Liver (tissue), 8 donors: ENCODE measurements at regions not wholly inside any gene's neighbourhood (a gene's known extent, or its start where the extent isn't known, plus 50 kb on each side); places are given as distances from the start of the nearest gene placed in this dataset.

Experiments used
- DNase-seq: peaks from one replicate; pipeline ENCODE4 v3.0.0-alpha.2; 2017; ENCODE audit warnings: low spot score
- H3K27ac ChIP-seq, 2 donors: one replicate each; pipeline ENCODE4 v1.7.0; 2013; ENCODE audit warnings: inconsistent platforms in 2 of 2, low read length in 2 of 2, control low read depth in 1 of 2, low read depth in 1 of 2, mild to moderate bottlenecking in 1 of 2
- H3K27me3 ChIP-seq, 4 donors: one replicate each; pipeline versions ENCODE4 v1.6.1 to v1.7.0; 2013; ENCODE audit warnings: low read length in 3 of 4, inconsistent platforms in 1 of 4, mild to moderate bottlenecking in 1 of 4, moderate library complexity in 1 of 4; ENCODE audit not compliant: control insufficient read depth in 4 of 4, insufficient read depth in 4 of 4
- H3K36me3 ChIP-seq, 4 donors: one replicate each; pipeline versions ENCODE4 v1.6.1 to v1.7.0; 2013; ENCODE audit warnings: low read length in 3 of 4, mild to moderate bottlenecking in 3 of 4, low read depth in 1 of 4, moderate library complexity in 1 of 4; ENCODE audit not compliant: control insufficient read depth in 4 of 4, insufficient read depth in 3 of 4
- H3K4me1 ChIP-seq, 4 donors: one replicate each; pipeline versions ENCODE4 v1.6.1 to v1.7.0; 2013; ENCODE audit warnings: low read length in 3 of 4, mild to moderate bottlenecking in 3 of 4, moderate library complexity in 1 of 4; ENCODE audit not compliant: control insufficient read depth in 4 of 4, insufficient read depth in 4 of 4
- H3K4me3 ChIP-seq, 3 donors: one replicate each; pipeline versions ENCODE4 v1.6.1 to v1.7.0; 2013; ENCODE audit warnings: low read length in 3 of 3, control low read depth in 1 of 3, low read depth in 1 of 3, mild to moderate bottlenecking in 1 of 3
- H3K9ac ChIP-seq, 2 donors: one replicate each; pipeline ENCODE4 v1.7.0; 2013; ENCODE audit warnings: low read length in 2 of 2, mild to moderate bottlenecking in 2 of 2, moderate library complexity in 2 of 2, control low read depth in 1 of 2, low read depth in 1 of 2
- H3K9me3 ChIP-seq, 4 donors: one replicate each; pipeline versions ENCODE4 v1.6.1 to v1.7.0; 2013; ENCODE audit warnings: low read length in 3 of 4; ENCODE audit not compliant: control insufficient read depth in 4 of 4
- ATF3 ChIP-seq: IDR thresholded peaks from 2 replicates; pipeline ENCODE4 v1.6.1; 2016; ENCODE audit warnings: antibody characterized with exemption
- CTCF ChIP-seq: fragments of 150-350 bp; IDR thresholded peaks from 2 replicates; pipeline ENCODE4 v1.5.1; 2017; ENCODE audit warnings: improper control_type of control experiment, low read depth, low read length; ENCODE audit not compliant: missing input control
- EGR1 ChIP-seq, 2 donors: IDR thresholded peaks; 2 replicates each; pipeline ENCODE4 v1.6.1; 2016 to 2018; ENCODE audit warnings: antibody characterized with exemption in 2 of 2, low read depth in 2 of 2
- FOXA1 ChIP-seq: IDR thresholded peaks from 2 replicates; pipeline ENCODE4 v1.6.1; 2016; ENCODE audit warnings: antibody characterized with exemption
- FOXA2 ChIP-seq: IDR thresholded peaks from 2 replicates; pipeline ENCODE4 v1.6.1; 2016; ENCODE audit warnings: antibody characterized with exemption
- GABPA ChIP-seq, 2 donors: IDR thresholded peaks in 1 of 2; conservative IDR thresholded peaks in 1 of 2; 2 replicates each; pipeline ENCODE4 v1.6.1; 2016; ENCODE audit warnings: antibody characterized with exemption in 2 of 2, mild to moderate bottlenecking in 1 of 2, moderate library complexity in 1 of 2
- HNF4A ChIP-seq, 2 donors: conservative IDR thresholded peaks; 2 replicates each; pipeline ENCODE4 v1.6.1; 2016; ENCODE audit warnings: antibody characterized with exemption in 2 of 2, mild to moderate bottlenecking in 2 of 2
- HNF4G ChIP-seq: IDR thresholded peaks from 2 replicates; pipeline ENCODE4 v1.6.1; 2016; ENCODE audit warnings: antibody characterized with exemption
- JUND ChIP-seq, 2 donors: IDR thresholded peaks; 2 replicates each; pipeline ENCODE4 v1.6.1; 2016; ENCODE audit warnings: antibody characterized with exemption in 2 of 2
- MAX ChIP-seq: IDR thresholded peaks from 2 replicates; pipeline ENCODE4 v1.6.1; 2016; ENCODE audit warnings: antibody characterized with exemption
- NR2F2 ChIP-seq: IDR thresholded peaks from 2 replicates; pipeline ENCODE4 v1.6.1; 2016; ENCODE audit warnings: antibody characterized with exemption
- RAD21 ChIP-seq, 2 donors: IDR thresholded peaks; 2 replicates each; pipeline ENCODE4 v1.6.1; 2016; ENCODE audit warnings: antibody characterized with exemption in 2 of 2, mild to moderate bottlenecking in 2 of 2
- REST ChIP-seq: IDR thresholded peaks from 2 replicates; pipeline ENCODE4 v1.6.1; 2016; ENCODE audit warnings: antibody characterized with exemption, mild to moderate bottlenecking
- RXRA ChIP-seq, 2 donors: IDR thresholded peaks; 2 replicates each; pipeline ENCODE4 v1.6.1; 2017 to 2018; ENCODE audit warnings: antibody characterized with exemption in 2 of 2, mild to moderate bottlenecking in 1 of 2
- SP1 ChIP-seq: IDR thresholded peaks from 2 replicates; pipeline ENCODE4 v1.6.1; 2018; ENCODE audit warnings: antibody characterized with exemption, mild to moderate bottlenecking
- TAF1 ChIP-seq: conservative IDR thresholded peaks from 2 replicates; pipeline ENCODE4 v1.6.1; 2016; ENCODE audit warnings: antibody characterized with exemption, mild to moderate bottlenecking
- YY1 ChIP-seq: IDR thresholded peaks from 2 replicates; pipeline ENCODE4 v1.6.1; 2016; ENCODE audit warnings: antibody characterized with exemption, mild to moderate bottlenecking
- ZBTB33 ChIP-seq: IDR thresholded peaks from 2 replicates; pipeline ENCODE4 v1.6.1; 2016; ENCODE audit warnings: antibody characterized with exemption
- WGBS: extraction: QIAGEN DNeasy Blood & Tissue Kit; methylation state at CpG from one replicate; pipeline ENCODE4 v1.1.7; 2013; 5-methylcytosine and 5-hydroxymethylcytosine counted together
- donor health status: healthy.
- donor health status: healthy.
- donor health status: healthy.
- donor health status: healthy.
- donor health status: healthy.

GRCh38 chr12:125981610-125982253 lies 916.5 kb downstream of the AACS start:
- Histone ChIP-seq H3K36me3 (peaks cover 0 to 3% (median 0%) of the 10 kb centered on the region in 4 donors), H3K4me1 (peaks cover 0 to 12% (median 11%) of the 10 kb centered on the region in 4 donors), H3K9me3 (no peaks in the 10 kb centered on the region), H3K9ac (peak overlapping the region in 1 of 2 donors; percentile 92), H3K27me3 (no peaks in the 10 kb centered on the region), H3K4me3 (peak overlapping the region in 2 of 3 donors; percentile 52 to 77), H3K27ac (peak overlapping the region; percentile 88)
- peak; percentile 44 for TF ChIP-seq FOXA2
- TF ChIP-seq RXRA (IDR thresholded peaks at IDR 0.05): peak; percentile 68 to 76
- TF ChIP-seq YY1: peak; percentile 51
- no peak for TF ChIP-seq ZBTB33
- TF ChIP-seq JUND (IDR thresholded peaks at IDR 0.05): peak in 1 of 2 donors; percentile 18
- peak; percentile 7 for TF ChIP-seq HNF4G
- no peak for TF ChIP-seq ATF3
- no peak for TF ChIP-seq GABPA (IDR thresholded peaks at IDR 0.05 in 1 of 2, conservative IDR thresholded peaks at IDR 0.05 in 1 of 2)
- TF ChIP-seq FOXA1: peak; percentile 28
- TF ChIP-seq HNF4A (conservative IDR thresholded peaks at IDR 0.05): peak; percentile 79 to 82
- peak; percentile 91 for TF ChIP-seq SP1
- no peak for TF ChIP-seq EGR1 (IDR thresholded peaks at IDR 0.05; ENCODE audit: low read depth in 2 of 2)
- TF ChIP-seq TAF1: peak; percentile 87
- peak; percentile 63 for TF ChIP-seq MAX
- TF ChIP-seq NR2F2: no peak
- TF ChIP-seq RAD21 (IDR thresholded peaks at IDR 0.05): peak; percentile 37 to 48
- no peak for TF ChIP-seq CTCF
- TF ChIP-seq REST: peak; percentile 80
- DNase-seq: no peak
- 25% methylated on average over 7 of the region's 7 CpGs for WGBS
